ENCODE measurements at regions not wholly inside any gene's neighbourhood (a gene's known extent, or its start where the extent isn't known, plus 50 kb on each side); places are given as distances from the start of the nearest gene placed in this dataset.
"Not testable (repeated sequence)": the region's sequence is repeated elsewhere in the genome, so short reads cannot be mapped to it uniquely, and the experiment has no call there.

- H3K4me3 ChIP-seq (ENCODE audit: low read depth, low read length) = no peak overlapping the region
- DNase-seq (ENCODE audit: low read depth) = no peak
Observed at GRCh38 chrX:22740836-22741235, 258.9 kb upstream of the DDX53 start.

DNA sequence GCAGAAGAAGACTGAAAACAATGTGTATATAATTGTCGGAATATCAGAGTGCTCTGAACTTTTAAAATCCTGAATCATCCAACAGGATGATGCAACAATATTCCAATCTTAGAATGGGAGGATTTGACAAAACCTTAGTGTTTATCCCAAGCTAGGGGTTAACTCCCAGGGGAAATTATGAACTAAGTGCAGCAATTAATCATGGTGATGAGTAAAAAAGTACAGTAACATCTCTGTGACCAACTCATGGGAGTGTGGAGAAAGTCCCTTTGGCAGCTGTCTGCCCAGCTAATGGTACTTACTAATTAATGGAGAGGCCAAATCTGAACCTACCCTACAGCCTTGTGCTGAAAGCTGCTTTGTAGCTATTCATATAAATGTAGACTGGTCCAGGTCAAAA lies 257.6 kb upstream of the DDX53 start:
- peak; percentile 65 for DNase-seq (ENCODE audit: low read depth)

GRCh38 chrX:22746081-22746480 lies 253.7 kb upstream of the DDX53 start:
- no peak for DNase-seq (ENCODE audit: low read depth)
- no peak overlapping the region for H3K4me3 ChIP-seq (ENCODE audit: low read depth, low read length)

More for the DNA sequence above, 257.6 kb upstream of the DDX53 start:
- H3K4me3 ChIP-seq (ENCODE audit: low read depth, low read length) = no peak overlapping the region

DNA sequence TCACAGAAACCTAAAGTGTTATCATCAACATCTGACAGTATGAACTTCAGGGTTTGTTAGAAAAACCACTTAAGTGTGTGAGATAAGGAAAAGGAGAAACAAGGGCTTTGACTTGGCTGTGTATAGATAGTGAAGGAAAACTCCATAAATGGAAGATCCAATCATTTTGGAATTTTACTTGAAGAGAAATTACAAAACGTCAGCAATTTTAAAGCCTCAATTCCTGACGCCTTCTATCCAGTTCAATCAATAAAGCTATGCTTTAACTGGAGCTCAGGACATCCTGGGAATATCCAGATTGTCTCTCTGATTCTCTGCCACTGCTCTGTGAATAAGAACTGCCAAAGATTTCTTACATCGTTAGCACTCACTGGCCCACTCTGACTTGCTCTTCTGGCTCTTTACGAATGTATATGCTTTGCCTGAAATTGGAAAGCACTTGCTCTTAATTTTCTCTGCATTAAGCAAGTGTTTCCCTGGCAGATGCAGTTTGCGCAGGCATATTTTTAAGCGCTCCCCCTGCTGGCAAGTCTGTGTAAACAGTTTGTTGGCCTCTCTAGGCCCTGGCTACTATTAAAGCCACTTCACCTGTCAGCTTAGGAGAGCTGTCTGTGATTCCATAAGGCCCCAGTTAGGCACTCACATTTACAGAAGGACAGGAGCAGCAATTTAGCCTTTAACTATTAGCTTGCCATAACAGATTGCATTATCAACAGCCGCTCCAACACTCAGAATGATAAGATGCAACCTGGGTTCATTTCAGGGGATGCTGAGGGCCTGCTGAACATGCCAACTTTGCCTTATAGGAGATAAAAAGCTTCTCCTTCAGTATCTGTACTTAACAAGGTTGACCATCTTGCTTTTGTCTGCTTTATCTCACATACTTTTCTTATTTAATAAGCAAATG lies 251.4 kb upstream of the DDX53 start:
- H3K4me3 ChIP-seq (ENCODE audit: low read depth, low read length) = no peak overlapping the region
- no peak for DNase-seq (ENCODE audit: low read depth)

GRCh38 chrX:22758807-22759481 lies 240.8 kb upstream of the DDX53 start:
- DNase-seq (ENCODE audit: low read depth) = no peak
- H3K4me3 ChIP-seq (ENCODE audit: low read depth, low read length) = no peak overlapping the region

- no peak for DNase-seq (ENCODE audit: low read depth)
- H3K4me3 ChIP-seq (ENCODE audit: low read depth, low read length) = no peak overlapping the region
Observed at GRCh38 chrX:22760513-22761057, 239.2 kb upstream of the DDX53 start.

DNA sequence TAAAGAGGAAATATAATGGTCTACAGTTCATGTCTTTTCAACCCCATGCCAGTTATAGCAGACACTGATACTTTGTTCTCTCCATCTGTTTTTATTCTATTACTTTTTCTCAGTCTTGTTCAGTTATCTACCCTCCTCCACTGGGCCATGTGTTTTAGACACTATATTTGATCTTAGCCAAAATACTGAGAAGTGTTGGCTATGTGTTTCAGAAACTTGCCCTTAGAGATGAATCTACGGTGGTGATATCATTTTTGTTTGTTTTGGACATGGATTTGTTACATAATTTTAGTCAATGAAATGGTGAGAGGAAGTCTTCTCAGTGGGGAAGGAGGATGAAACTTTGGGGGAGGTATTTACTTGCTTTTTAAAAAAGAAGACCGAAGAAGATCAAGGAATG lies 211.5 kb upstream of the DDX53 start:
- DNase-seq (ENCODE audit: low read depth) = no peak
- no peak overlapping the region for H3K4me3 ChIP-seq (ENCODE audit: low read depth, low read length)

GRCh38 chrX:22795671-22796070 lies 204.1 kb upstream of the DDX53 start:
- no peak overlapping the region for H3K4me3 ChIP-seq (ENCODE audit: low read depth, low read length)
- no peak for DNase-seq (ENCODE audit: low read depth)

GRCh38 chrX:22800360-22800759 lies 199.4 kb upstream of the DDX53 start:
- peak; percentile 72 for DNase-seq (ENCODE audit: low read depth)
- H3K4me3 ChIP-seq (ENCODE audit: low read depth, low read length) = no peak overlapping the region

GRCh38 chrX:22800806-22801205 lies 199.0 kb upstream of the DDX53 start:
- no peak overlapping the region for H3K4me3 ChIP-seq (ENCODE audit: low read depth, low read length)
- no peak for DNase-seq (ENCODE audit: low read depth)

DNA sequence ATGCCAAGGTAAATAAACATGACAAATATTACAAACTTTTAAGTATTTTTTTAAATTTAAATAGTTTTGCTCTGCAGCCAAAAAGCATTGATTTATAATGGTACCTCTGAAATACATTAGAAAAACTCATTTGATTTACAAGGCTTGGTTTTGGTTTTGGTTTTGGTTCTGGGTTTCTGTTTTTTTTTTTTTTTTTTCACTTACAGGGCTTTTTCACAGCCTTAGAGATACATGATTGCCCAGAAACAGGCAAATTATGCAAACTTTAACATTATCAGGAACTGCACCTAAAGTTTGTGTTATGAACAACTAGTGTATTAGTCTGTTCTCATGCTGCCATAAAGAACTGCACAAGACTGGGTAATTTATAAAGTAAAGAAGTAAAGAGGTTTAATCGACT lies 196.4 kb upstream of the DDX53 start:
- no peak for DNase-seq (ENCODE audit: low read depth)

DNA sequence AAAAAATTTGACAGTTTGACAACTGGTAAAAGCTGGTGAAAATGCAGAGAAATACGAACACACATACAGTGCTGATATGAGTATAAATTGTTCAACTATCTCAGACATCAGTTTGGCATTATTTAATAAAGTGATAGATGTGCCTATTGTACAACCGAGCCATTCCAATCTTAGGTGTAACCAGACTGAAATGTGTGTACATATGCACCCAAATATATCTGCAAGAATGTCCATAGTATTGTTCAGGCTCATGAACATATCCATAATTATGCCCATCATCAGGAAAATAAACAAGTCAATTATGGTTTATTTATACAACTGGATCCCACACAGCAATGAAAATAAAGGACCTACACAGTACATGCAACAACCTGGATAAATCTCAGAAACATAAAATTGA lies 188.9 kb upstream of the DDX53 start:
- DNase-seq (ENCODE audit: low read depth) = no peak
- no peak overlapping the region for H3K4me3 ChIP-seq (ENCODE audit: low read depth, low read length)

More for the DNA sequence above, 196.4 kb upstream of the DDX53 start:
- H3K4me3 ChIP-seq (ENCODE audit: low read depth, low read length) = no peak overlapping the region

GRCh38 chrX:22818061-22818460 lies 181.7 kb upstream of the DDX53 start:
- H3K4me3 ChIP-seq (ENCODE audit: low read depth, low read length) = no peak overlapping the region
- DNase-seq (ENCODE audit: low read depth) = no peak

- no peak for DNase-seq (ENCODE audit: low read depth)
- no peak overlapping the region for H3K4me3 ChIP-seq (ENCODE audit: low read depth, low read length)
Observed at GRCh38 chrX:22855693-22856092, 144.1 kb upstream of the DDX53 start.

DNA sequence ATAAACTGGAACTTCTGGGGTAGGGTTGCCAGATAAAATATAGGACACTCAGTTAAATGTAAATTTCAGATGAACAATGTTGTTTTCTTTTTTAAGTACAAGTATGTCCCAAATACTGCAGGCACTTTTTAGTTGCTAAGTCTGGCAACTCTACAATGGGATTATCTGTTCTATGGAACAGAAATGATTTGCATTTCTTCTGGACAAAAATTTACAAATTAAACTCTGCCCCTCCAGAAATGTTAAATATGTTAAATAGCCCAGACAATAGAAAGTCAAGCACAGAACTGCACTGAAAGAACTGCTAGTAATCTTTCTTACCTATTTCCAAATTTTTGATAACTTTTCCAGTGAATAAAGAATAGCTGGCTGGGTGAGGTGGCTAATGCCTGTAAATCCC lies 140.1 kb upstream of the DDX53 start:
- no peak overlapping the region for H3K4me3 ChIP-seq (ENCODE audit: low read depth, low read length)
- DNase-seq (ENCODE audit: low read depth) = no peak

DNA sequence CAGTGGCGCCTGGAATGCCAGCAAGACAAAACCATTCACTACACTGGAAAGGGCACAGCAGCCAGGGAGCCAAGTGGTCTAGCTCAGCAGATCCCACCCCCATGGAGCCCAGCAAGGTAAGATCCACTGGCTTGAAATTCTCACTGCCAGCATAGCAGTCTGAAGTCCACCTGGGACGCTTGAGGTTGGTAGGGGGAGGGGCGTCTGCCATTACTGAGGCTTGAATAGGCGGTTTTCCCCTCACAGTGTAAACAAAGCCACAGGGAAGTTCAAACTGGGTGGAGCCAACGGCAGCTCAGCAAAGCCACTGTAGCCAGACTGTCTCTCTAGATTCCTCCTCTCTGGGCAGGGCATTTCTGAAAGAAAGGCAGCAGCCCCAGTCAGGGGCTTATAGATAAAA lies 133.0 kb upstream of the DDX53 start:
- not testable (repeated sequence) for H3K4me3 ChIP-seq (ENCODE audit: low read depth, low read length); DNase-seq (ENCODE audit: low read depth)

GRCh38 chrX:22882543-22882942 lies 117.2 kb upstream of the DDX53 start:
- DNase-seq (ENCODE audit: low read depth) = no peak
- no peak overlapping the region for H3K4me3 ChIP-seq (ENCODE audit: low read depth, low read length)

- no peak for DNase-seq (ENCODE audit: low read depth)
- no peak overlapping the region for H3K4me3 ChIP-seq (ENCODE audit: low read depth, low read length)
Observed at GRCh38 chrX:22889819-22890218, 109.9 kb upstream of the DDX53 start.

DNA sequence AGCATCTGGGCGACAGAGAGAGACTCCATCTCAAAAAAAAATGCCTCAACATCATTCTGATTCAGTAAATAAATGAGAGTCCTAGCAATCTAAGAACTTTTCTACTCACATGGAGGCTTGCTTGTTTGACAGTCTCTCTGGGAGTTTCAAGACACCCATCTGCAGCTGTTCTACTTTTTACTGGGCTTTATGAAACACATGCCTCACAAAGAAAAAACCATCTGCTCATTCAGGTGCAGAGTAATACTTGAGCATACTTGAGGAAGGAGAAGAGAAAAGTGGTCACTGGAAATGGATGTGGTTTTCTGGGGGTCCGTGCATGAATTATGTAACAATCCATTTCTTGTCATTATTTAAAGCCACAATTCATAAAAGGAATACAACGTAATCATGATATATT lies 87.1 kb upstream of the DDX53 start:
- DNase-seq (ENCODE audit: low read depth) = no peak
- no peak overlapping the region for H3K4me3 ChIP-seq (ENCODE audit: low read depth, low read length)

DNA sequence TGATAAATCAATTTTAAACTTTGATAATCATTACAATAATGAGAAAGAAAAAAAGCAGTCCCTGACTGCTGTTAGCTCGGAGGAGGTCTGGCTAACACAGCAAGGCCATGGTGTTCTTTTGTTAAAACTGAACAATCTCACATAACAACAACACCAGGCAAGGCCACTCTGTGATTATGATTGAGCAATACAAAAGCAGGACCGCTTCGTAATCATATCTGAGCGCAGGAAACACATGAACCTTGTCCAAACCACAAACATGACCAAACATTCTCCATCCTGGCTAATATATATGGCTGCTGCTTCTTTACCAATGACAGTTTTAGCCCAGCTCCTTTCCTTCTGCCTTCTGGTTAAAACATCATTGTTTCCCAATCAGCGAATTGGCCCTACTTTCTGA lies 76.8 kb upstream of the DDX53 start:
- H3K4me3 ChIP-seq (ENCODE audit: low read depth, low read length) = no peak overlapping the region
- peak; percentile 61 for DNase-seq (ENCODE audit: low read depth)

- DNase-seq (ENCODE audit: low read depth) = no peak
- no peak overlapping the region for H3K4me3 ChIP-seq (ENCODE audit: low read depth, low read length)
Observed at GRCh38 chrX:22934640-22935039, 65.1 kb upstream of the DDX53 start.
